DMS79 treated with DMSO at 0.1 percent for 48 hours (cell line): ENCODE measurements at regions not wholly inside any gene's neighbourhood (a gene's known extent, or its start where the extent isn't known, plus 50 kb on each side); places are given as distances from the start of the nearest gene placed in this dataset.
"Not testable (repeated sequence)": the region's sequence is repeated elsewhere in the genome, so short reads cannot be mapped to it uniquely, and the experiment has no call there.

Experiments
- DNase-seq: peaks from one replicate; lab custom pipeline; 2025; lab: John Stamatoyannopoulos, UW

DNA sequence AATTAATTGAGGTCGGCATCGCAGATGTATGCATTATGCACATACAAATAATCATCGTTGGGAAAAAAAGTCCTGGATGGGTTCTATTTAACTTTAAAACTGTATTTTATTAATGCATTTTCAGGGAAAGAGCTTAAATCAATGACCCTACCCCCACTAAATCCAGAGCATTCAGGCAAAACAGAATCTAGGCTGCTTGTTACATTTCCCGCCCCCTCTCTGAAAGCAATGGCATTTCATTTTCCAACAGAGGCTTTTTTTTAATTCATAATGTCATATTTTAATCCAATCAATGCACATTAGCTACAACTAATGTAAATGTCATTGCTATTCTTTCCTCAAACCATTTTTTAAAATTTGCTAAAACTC, 117.4 kb upstream of the GRIA1 start:
- no peak for DNase-seq

- not testable (repeated sequence) for DNase-seq
Measured at GRCh38 chr5:153381630-153382029, 108.8 kb upstream of the GRIA1 start.

DNA sequence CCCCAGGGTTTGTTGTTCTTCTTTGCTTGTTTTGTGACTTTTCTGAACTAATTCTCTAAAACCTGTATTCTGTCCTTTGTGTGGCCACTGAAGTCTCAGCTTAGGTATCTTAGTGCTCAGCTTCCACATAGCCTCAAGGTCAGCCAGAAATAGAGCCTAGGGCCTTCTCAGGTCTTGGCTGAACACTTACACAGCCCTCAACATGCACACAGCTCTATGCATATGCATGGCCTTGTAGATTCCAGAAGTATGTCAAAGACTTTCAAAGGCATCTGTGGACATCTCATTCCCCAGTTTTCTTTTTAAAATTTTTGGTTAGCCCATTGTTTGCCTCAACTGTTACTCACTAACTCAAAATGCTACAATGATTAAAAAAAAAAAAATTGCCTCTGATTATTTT, 99.9 kb upstream of the GRIA1 start:
- no peak for DNase-seq

DNA sequence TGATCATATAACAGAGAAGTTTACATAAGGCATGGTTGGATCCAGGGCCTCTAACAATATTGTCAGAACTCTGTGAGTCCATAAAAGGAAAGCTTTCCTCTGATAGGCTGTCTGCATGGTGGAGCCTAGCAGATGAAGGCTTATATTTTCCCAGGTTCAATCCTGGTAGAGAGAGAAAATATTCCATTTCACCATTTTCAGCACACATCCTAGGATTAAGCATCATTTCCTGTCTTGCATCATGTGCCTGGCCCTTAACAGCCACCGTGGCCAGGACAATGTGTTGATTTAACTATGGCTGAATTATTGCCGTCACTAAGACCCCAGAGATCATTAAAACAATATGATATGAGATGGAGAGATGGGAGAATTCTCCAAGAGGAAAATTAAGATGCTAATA, 90.9 kb upstream of the GRIA1 start:
- no peak for DNase-seq

DNA sequence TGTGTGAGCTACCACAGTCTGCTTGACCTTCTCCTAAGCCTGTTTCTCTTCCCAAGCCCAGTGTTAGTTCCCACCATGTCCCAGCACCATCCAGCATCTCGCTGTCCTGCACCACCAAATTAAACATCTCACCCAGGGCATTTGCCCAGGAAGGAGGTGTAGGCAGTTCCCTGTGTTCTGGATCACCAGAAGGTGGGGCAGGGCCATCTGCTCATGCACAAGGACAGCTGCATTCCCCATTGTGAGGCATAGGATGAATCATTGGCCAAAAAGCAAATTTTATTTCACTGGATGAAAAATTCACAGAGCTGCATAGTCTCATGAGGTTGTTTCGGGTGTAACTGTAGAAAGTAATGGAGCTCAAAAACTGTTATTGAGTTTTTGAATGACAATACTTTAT, 89.5 kb upstream of the GRIA1 start:
- DNase-seq: no peak

DNA sequence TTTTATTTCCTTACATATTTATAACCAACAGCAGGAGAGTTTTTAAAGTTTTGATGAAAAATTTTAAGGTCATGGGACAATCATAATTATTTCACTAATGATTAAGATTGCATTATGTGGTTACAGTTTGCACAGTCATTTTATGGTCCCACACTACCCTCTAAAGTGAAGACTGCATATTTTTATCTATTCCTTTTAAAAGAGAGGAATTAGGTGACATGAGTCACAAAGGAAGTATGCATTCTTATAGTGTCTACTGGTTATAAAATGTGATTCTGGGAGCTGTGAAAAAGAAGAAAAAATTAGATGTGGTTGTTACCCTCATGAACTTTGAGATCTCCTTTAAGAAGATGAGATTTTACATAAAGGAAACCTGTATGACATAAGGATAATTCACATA, 87.9 kb upstream of the GRIA1 start:
- no peak for DNase-seq

GRCh38 chr5:153403470-153403869, 87.0 kb upstream of the GRIA1 start:
- no peak for DNase-seq

DNA sequence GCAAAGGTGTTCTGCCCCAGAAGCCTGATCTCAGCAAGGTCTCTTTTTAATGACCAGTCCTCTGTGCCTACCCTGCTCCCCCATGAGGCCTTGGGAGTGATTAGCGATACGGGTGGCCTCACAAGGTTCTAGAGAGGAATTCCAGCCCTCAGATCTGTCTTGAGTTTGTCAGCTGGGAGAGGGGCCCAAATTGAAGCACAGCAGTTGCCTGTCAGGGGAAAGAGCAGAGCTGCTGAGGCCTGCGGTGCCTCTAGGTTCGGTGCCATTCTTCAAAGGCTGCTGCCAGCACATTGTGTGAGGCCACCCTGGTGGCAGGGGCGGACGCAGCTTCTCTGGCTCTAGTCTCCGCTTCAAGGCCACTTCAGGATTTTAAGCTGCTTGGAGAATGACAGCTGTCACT, 85.7 kb upstream of the GRIA1 start:
- DNase-seq: no peak

GRCh38 chr5:153421676-153422075, 68.8 kb upstream of the GRIA1 start:
- DNase-seq: no peak

- DNase-seq: no peak
Measured at GRCh38 chr5:153425914-153426313, 64.6 kb upstream of the GRIA1 start.

DNA sequence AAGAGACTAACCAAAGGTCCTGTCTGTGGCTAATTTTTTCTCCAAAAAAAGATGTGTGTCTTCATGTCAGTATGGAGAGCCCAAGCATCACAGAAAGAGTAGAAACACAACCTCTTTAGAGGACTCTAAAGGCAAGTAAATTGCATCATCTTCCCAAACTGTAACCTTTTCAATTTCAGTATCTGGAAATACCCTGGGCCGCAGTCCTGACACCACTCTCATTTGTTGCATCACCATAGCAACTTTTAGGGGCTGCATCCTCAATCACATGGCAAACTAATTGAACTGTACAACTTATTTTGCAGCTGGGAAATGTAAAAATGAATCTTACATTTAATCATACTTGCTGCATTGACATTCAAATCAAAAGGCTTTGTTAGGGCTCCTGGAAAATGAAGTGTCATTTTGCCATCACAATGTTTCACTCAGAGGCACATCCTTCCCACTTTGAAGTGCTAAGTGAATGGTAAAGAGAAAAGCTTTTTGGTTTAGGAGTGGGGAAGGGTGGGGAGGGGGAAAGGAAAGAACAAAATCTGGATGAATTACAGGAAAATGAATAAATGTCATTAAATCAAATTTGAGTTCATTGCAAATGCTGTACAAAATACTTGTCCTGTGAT, 60.6 kb upstream of the GRIA1 start:
- no peak for DNase-seq

DNA sequence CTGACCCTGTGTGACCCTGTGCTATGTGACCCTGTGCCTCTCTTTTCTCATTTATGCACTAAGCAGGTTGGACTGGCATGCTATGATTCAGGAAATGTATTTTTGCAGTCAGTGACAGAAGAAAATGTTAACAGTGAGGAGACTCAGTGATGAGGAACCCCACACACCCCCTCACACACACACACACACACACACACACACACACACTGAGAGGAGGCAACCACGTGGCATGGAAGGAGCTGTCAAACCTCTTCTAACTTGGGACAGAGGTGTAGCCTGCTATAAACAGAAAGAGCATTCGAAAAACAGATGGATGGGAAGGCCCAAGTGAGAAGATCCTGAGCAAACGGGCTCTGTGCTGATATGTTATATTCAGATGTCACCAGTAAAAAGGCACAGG, 57.9 kb upstream of the GRIA1 start:
- no peak for DNase-seq

GRCh38 chr5:153437251-153437650, 53.2 kb upstream of the GRIA1 start:
- no peak for DNase-seq

DNA sequence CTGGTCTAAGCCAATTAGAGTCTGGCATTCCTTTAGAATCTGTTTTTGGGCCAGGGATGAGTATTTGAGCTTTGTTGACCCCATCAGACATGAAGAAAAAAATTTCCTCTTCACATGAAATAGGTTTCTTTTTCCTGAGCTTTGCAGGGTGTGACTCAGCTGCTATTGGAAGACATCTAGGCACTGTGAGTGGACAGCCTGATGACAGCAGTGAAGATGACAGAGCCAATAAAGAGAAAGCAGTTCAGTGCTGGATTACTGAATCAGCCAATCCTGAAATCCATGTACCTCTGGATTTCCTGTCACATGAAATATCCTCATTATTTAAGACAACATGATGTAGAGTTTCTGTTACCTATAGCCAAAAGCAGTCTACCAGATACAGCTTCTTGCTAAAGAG, 51.3 kb upstream of the GRIA1 start:
- DNase-seq: no peak
